Rectal smooth muscle tissue (tissue), 1 donor: ENCODE measurements at regions not wholly inside any gene's neighbourhood (a gene's known extent, or its start where the extent isn't known, plus 50 kb on each side); places are given as distances from the start of the nearest gene placed in this dataset.

Experiments used
- H3K27ac ChIP-seq: one replicate; pipeline ENCODE4 v1.7.0; 2013; ENCODE audit warnings: low read depth, low read length, inconsistent platforms
- H3K27me3 ChIP-seq: one replicate; pipeline ENCODE4 v1.7.0; 2013; ENCODE audit warnings: low read length; ENCODE audit not compliant: control insufficient read depth, insufficient read depth
- H3K36me3 ChIP-seq: one replicate; pipeline ENCODE4 v1.7.0; 2013; ENCODE audit warnings: low read length; ENCODE audit not compliant: control insufficient read depth, insufficient read depth
- H3K4me1 ChIP-seq: one replicate; pipeline ENCODE4 v1.7.0; 2013; ENCODE audit warnings: low read length; ENCODE audit not compliant: control insufficient read depth, insufficient read depth
- H3K4me3 ChIP-seq: one replicate; pipeline ENCODE4 v1.7.0; 2013; ENCODE audit warnings: low read length
- H3K9ac ChIP-seq: one replicate; pipeline ENCODE4 v1.7.0; 2013; ENCODE audit warnings: low read length

GRCh38 chr2:151098841-151099240, 162.8 kb downstream of the RBM43 start:
- Histone ChIP-seq H3K36me3 (no peaks in the 10 kb centered on the region), H3K27ac (no peak overlapping the region)

GRCh38 chr2:151097895-151098294, 163.8 kb downstream of the RBM43 start:
- Histone ChIP-seq H3K4me3 (no peak overlapping the region), H3K27ac (no peak overlapping the region), H3K9ac (no peak overlapping the region), H3K27me3 (no peaks in the 10 kb centered on the region), H3K4me1 (no peaks in the 10 kb centered on the region), H3K36me3 (no peaks in the 10 kb centered on the region)

More at GRCh38 chr2:151098841-151099240, 162.8 kb downstream of the RBM43 start:
- Histone ChIP-seq H3K27me3 (no peaks in the 10 kb centered on the region), H3K4me1 (no peaks in the 10 kb centered on the region), H3K9ac (no peak overlapping the region), H3K4me3 (no peak overlapping the region)

DNA sequence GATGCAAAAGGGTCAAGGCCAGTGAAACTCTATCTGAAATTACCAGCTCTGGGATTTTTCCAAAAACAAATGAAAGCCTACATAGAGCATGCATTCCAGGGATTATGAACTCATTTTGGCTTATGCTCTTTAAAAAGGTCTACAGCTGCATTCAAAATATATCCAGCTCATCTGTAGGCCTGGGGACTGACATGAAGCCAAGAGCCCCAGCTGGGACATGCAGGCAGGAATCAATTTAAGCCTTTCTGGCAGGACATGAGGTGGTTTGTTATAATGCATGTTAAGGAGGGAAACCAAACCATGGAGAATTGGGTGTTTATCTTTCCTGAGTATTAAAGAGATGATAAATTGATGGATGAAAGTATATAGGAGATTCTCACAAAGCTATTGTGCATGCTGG, 164.5 kb downstream of the RBM43 start:
- Histone ChIP-seq H3K27ac (no peak overlapping the region), H3K9ac (no peak overlapping the region), H3K27me3 (no peaks in the 10 kb centered on the region), H3K36me3 (no peaks in the 10 kb centered on the region), H3K4me1 (no peaks in the 10 kb centered on the region), H3K4me3 (no peak overlapping the region)

GRCh38 chr2:151096235-151096634, 165.4 kb downstream of the RBM43 start:
- Histone ChIP-seq H3K4me3 (no peak overlapping the region), H3K4me1 (no peaks in the 10 kb centered on the region)

GRCh38 chr2:151095463-151095862, 166.2 kb downstream of the RBM43 start:
- H3K27me3 ChIP-seq = no peaks in the 10 kb centered on the region
- H3K4me3 ChIP-seq = no peak overlapping the region
- H3K36me3 ChIP-seq = no peaks in the 10 kb centered on the region
- no peaks in the 10 kb centered on the region for H3K4me1 ChIP-seq
- no peak overlapping the region for H3K27ac ChIP-seq
- H3K9ac ChIP-seq = no peak overlapping the region

More at GRCh38 chr2:151096235-151096634, 165.4 kb downstream of the RBM43 start:
- Histone ChIP-seq H3K27ac (no peak overlapping the region), H3K27me3 (no peaks in the 10 kb centered on the region), H3K36me3 (no peaks in the 10 kb centered on the region), H3K9ac (no peak overlapping the region)

GRCh38 chr2:151091583-151091982, 170.1 kb downstream of the RBM43 start:
- H3K9ac ChIP-seq = no peak overlapping the region
- H3K27ac ChIP-seq = no peak overlapping the region
- no peak overlapping the region for H3K4me3 ChIP-seq
- no peaks in the 10 kb centered on the region for H3K4me1 ChIP-seq
- H3K27me3 ChIP-seq = no peaks in the 10 kb centered on the region
- H3K36me3 ChIP-seq = no peaks in the 10 kb centered on the region

DNA sequence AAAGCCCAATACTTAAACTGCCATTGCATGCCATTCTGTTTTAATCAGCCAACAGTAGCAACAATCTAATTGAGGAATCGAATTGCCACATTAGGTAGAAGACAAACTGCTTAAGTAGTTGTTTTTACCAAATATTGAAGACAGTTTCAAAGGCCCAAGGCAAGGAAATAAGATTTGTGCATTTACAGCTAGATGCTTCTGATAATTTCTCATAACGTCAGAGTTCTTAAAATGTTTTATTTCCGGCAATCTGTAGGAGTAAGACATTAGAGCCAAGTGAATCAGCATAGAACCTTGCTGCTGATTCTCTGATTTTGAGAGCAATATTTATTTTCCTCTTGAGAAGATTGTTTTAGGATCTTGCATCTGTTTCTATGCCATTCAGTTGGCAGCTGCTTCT, 174.3 kb downstream of the RBM43 start:
- no peaks in the 10 kb centered on the region for H3K4me1 ChIP-seq
- no peaks in the 10 kb centered on the region for H3K36me3 ChIP-seq
- H3K27me3 ChIP-seq = no peaks in the 10 kb centered on the region
- no peak overlapping the region for H3K9ac ChIP-seq
- no peak overlapping the region for H3K4me3 ChIP-seq
- no peak overlapping the region for H3K27ac ChIP-seq

DNA sequence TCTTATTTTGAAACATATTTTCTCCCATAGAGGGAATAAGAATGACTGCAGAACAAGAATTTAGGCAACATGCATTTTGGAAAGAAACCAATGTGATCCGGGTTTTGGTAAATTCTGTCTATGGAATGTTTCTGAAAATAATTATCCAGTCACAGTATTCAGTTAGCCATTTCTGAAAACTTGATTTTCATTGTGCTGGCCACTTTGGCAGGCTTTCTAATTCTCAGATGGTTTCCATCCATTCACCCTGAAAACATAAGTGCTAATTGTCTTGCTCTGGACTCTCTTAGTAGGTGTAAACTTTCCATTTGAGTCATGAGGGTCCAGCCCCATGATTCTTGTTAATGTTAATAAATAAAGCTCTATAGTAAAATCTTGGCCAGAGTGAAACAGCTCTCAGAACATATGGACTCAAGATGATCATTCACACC, 176.5 kb downstream of the RBM43 start:
- H3K36me3 ChIP-seq = no peaks in the 10 kb centered on the region
- H3K9ac ChIP-seq = no peak overlapping the region
- H3K27ac ChIP-seq = no peak overlapping the region
- H3K4me3 ChIP-seq = no peak overlapping the region
- H3K27me3 ChIP-seq = no peaks in the 10 kb centered on the region
- no peaks in the 10 kb centered on the region for H3K4me1 ChIP-seq

GRCh38 chr2:151083856-151084795, 177.5 kb downstream of the RBM43 start:
- Histone ChIP-seq H3K9ac (no peak overlapping the region), H3K36me3 (no peaks in the 10 kb centered on the region), H3K27ac (no peak overlapping the region), H3K4me3 (no peak overlapping the region), H3K27me3 (no peaks in the 10 kb centered on the region), H3K4me1 (no peaks in the 10 kb centered on the region)

GRCh38 chr2:151078889-151079288, 182.8 kb downstream of the RBM43 start:
- Histone ChIP-seq H3K4me1 (no peaks in the 10 kb centered on the region), H3K27ac (no peak overlapping the region), H3K4me3 (no peak overlapping the region), H3K9ac (no peak overlapping the region), H3K36me3 (no peaks in the 10 kb centered on the region), H3K27me3 (no peaks in the 10 kb centered on the region)

- Histone ChIP-seq H3K27ac (no peak overlapping the region), H3K4me1 (no peaks in the 10 kb centered on the region), H3K36me3 (no peaks in the 10 kb centered on the region), H3K27me3 (no peaks in the 10 kb centered on the region), H3K4me3 (no peak overlapping the region), H3K9ac (no peak overlapping the region)
Observed at GRCh38 chr2:151071906-151072305, 189.8 kb downstream of the RBM43 start.

DNA sequence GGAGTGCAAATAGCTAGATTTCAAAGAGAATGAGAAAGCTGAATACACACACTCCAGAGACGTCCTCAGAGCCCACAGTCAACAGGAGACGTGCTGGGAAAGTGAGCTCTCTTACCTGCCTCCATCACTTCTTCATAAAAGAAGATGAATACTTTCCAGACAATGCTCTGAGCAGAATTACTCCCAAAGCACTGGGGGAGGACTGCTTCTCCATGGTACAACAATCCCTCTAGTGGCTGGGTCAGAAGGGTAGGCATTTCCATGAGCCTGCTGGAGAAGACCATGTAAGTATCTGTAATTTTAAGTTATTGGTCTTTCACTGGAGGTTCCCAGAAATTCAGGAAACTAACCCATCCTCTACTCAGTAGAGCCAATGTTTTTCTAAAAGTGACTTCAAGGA, 190.3 kb downstream of the RBM43 start:
- H3K27ac ChIP-seq = no peak overlapping the region
- H3K36me3 ChIP-seq = no peaks in the 10 kb centered on the region
- no peak overlapping the region for H3K9ac ChIP-seq

DNA sequence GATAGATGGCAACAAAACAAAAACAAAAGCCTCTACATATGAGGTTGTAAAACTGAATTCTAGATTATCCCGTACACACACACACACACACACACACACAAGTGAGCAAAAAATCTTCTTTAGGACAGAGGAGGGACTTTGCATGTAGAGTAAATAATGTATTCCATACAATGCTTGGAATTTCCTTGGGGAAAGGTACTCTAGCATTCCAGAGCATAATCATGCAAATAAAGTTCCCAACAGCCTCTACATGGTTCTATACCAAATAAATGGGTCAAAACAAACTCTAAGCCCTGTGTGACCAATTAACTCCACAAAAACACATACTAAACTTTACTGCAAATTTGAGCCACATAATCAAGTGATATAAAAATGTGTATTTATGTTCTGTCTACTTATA, 191.4 kb downstream of the RBM43 start:
- no peak overlapping the region for H3K9ac ChIP-seq
- H3K27ac ChIP-seq = no peak overlapping the region
- H3K4me1 ChIP-seq = no peaks in the 10 kb centered on the region
- H3K27me3 ChIP-seq = no peaks in the 10 kb centered on the region
- H3K4me3 ChIP-seq = no peak overlapping the region
- no peaks in the 10 kb centered on the region for H3K36me3 ChIP-seq

More for the DNA sequence above, 190.3 kb downstream of the RBM43 start:
- H3K4me3 ChIP-seq = no peak overlapping the region
- H3K4me1 ChIP-seq = no peaks in the 10 kb centered on the region
- H3K27me3 ChIP-seq = no peaks in the 10 kb centered on the region
